G401 (cell line): ENCODE measurements at regions not wholly inside any gene's neighbourhood (a gene's known extent, or its start where the extent isn't known, plus 50 kb on each side); places are given as distances from the start of the nearest gene placed in this dataset.

Source experiments
- DNase-seq: peaks from one replicate; pipeline ENCODE4 v3.0.0-alpha.2; 2015; ENCODE audit warnings: low spot score
- in situ Hi-C: cut with HindIII; loops from 2 replicates; pipeline ENCODE4 v1.10.0; 2016; ENCODE audit warnings: low sequenced_read_pairs, mixed read lengths

DNA sequence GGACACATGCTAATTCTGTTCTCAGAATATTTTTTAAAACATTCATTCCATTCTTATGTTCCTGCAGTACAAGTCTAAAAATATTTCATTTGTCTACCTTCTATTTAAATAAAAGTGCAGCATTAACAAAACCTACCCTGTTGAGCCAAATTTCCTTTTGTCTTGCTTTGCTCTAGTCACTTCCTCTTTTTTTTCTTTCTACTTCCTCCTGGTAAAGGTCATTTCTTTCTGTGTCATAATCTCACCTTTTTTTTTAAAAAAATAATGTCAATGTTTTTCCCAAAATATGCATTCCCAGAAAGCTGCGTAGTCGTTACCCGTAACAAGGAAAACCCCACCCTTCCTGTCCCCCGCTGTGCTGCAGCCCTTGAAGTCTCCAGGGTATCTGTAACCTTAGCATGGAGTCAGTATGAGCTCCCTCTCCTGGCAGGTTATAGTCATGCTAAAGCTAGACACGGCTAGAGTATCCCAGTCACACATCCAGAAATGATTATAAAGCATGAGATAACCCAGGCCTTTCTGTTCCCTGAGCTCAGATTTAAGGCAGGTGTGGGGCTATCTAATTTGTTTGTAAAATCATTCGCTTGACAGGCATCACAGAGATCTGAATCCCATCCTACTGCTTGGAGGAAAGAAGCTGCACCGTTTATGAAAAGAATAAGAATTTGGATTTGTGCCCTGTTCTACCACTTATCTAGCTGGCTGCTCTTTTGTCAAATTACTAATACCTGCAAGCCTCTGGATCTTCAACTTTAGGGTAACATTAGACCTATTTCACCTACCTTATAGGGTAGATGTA is 51.1 kb upstream of the EED start:
- DNase-seq, result peak; percentile 39
- in situ Hi-C loops, result no loop called here

- in situ Hi-C loops, result no loop called here
- DNase-seq, result no peak
Observed at GRCh38 chr11:86192519-86193257, 51.9 kb upstream of the EED start.

DNA sequence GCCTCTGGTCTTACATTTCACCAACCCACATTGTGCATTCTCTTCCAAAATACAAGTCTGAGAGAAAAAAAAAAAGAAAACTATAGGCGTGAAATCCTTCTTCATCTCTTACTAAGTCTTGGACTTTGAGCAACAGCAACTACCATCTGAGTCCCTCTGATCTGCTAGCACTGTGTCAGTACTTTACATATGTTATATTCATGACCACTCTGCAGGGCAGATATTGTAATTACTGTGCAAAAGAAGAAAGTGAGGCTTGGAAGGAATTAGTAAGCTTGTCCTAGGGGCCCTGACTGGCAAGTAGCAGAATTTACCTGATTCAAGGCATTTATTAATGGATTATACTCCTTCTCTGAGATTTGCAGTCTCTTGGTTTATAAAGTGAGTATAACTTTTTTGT is 52.7 kb upstream of the EED start:
- no peak for DNase-seq

GRCh38 chr11:86187027-86187426 is 57.5 kb upstream of the EED start:
- DNase-seq, result no peak
- in situ Hi-C loops, result no loop called here

More for the DNA sequence above, 52.7 kb upstream of the EED start:
- in situ Hi-C loops, result no loop called here

DNA sequence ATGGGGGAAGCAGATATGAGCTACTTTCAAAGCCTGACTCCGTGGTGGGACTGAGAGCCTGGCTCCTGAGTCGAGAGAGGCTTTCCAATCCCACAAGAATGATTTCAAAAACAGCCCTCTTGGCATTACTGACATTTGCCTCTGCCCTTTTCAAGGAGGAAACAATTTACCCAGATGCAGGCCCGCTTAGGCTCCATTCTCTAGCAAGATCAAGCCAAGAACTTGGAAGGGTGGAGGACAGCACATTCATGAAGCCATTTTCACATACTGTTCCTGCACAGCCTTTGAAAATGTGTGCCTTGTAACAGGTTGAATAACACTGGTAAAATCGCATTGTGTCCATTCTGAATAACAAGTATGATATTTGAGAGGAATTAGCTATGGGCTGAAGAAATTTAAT is 58.2 kb upstream of the EED start:
- in situ Hi-C loops, result no loop called here
- DNase-seq, result no peak

DNA sequence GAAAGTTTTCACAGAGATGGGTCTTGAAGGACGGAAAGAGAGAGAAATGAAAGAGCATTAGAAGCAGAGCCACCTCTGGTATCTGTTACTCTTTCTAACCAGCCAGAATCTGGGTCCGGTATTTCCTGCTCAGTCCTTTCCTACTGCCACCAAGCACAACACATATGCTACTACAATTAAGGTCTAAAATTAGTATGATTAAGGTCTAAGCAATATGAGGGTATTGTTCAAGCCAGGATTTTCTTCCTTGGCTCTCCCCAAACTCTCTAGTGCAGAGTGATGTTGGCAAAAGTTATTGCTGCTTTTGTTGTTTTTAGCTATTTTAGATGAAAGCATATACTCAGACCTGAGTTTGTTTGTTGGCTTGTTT is 59.2 kb upstream of the EED start:
- in situ Hi-C loops, result no loop called here

GRCh38 chr11:86184728-86185380 is 59.7 kb upstream of the EED start:
- peak; percentile 30 for DNase-seq
- in situ Hi-C loops, result no loop called here

More for the DNA sequence above, 59.2 kb upstream of the EED start:
- no peak for DNase-seq

GRCh38 chr11:86183694-86184093 is 60.9 kb upstream of the EED start:
- no peak for DNase-seq
- in situ Hi-C loops, result no loop called here

- no peak for DNase-seq
- in situ Hi-C loops, result no loop called here
Observed at GRCh38 chr11:86182976-86183584, 61.5 kb upstream of the EED start.

DNA sequence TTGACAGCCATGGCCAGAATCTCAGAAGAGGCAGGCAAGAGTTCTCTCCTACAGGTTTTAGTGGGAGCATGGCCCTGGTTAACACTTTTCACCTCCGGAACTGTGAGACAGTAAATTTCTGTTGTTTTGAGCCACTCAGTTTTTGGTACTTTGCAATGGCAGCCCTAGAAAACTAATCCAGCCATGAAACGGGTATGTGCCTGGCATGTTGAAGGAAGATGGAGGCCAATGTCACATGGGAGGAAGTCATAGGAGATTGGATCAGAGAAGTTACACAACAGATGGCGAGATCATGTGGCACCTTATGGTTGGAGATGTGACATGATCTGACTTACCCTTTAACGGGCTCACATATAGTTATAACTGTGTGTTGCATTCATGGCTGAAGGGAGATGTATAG is 63.2 kb upstream of the EED start:
- in situ Hi-C loops, result no loop called here
- no peak for DNase-seq

DNA sequence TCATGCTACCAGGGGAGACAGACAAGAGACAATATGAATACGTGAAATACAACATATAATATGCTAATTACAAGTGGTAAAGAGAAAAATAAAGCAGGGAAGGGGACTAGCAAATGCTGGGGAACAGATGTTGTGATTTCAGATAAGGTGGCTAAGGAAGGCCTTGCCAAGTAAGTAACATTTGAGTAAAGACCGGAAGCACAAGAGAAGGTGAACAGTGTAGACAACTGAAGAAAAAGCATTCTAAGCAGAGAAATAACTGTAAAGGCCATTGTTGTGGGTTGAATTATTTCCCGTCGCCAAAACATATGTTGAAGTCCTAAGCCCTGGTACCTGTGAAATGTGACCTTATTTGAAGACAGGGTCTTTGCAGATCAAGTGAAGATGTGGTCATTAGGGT is 63.7 kb upstream of the EED start:
- in situ Hi-C loops, result no loop called here
- DNase-seq, result no peak

GRCh38 chr11:86180423-86180822 is 64.1 kb upstream of the EED start:
- in situ Hi-C loops, result no loop called here

GRCh38 chr11:86179646-86180064 is 64.9 kb upstream of the EED start:
- in situ Hi-C loops, result no loop called here

More at GRCh38 chr11:86180423-86180822, 64.1 kb upstream of the EED start:
- no peak for DNase-seq

DNA sequence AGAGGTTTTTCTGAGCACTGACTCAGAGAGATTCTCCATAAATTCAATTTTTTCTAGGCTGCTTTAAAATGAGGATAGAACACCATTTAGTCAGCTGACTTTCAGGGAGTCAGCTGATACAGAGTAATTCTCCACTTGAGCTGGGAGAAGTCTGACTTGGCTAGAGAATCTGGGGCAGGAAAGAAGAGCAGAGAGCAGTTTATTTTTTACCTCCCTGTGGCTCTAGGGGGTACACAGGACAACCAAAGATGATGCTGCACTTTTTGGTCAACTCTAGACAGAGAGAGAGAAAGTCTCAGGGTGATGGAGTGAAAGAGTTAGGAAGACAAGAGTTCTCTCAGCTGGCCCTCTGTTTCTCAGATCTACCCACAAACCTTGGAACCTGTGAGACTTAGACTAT is 67.3 kb upstream of the EED start:
- DNase-seq, result no peak
- in situ Hi-C loops, result no loop called here

More at GRCh38 chr11:86179646-86180064, 64.9 kb upstream of the EED start:
- DNase-seq, result no peak

- in situ Hi-C loops, result no loop called here
- DNase-seq, result no peak
Observed at GRCh38 chr11:86176165-86176884, 68.2 kb upstream of the EED start.

DNA sequence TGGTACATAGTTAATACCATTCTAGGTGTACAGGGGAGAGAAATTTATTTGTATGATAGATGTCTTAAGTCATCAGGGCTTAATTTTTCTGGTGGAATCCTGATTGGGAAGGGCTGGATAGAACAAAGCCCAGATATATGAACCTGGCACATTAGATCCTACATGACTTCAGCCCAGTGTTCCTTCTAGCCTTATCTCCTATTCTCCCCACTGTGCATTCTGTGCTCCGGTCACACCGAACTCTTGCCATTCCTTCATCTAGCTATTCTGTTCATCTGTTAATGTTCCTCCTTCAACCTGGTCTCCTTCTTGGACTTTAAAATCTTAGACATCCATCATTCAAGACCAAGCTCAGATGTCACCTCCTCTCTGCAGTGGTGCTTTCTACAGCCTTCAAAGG is 68.9 kb upstream of the EED start:
- in situ Hi-C loops, result no loop called here
- DNase-seq, result no peak

DNA sequence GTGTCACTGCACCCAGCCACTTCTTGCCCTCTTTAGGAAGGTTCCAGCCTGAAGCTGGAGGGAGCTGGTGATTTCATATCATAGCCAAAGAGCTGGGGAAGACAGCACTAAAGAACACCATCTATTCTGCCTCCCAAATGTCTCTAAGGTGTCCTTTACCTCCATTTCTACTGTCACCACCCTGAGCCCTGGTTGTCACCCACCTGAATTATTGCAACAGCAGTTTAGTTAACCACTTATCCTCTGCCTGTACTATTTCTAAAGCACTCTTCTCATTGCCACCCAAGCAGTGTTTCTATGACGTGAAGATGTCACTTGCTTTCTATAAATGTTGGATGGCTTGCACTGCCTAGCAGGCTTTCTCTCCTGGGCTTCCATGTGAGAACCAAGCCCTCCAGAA is 69.4 kb upstream of the EED start:
- no peak for DNase-seq
- in situ Hi-C loops, result no loop called here

- in situ Hi-C loops, result no loop called here
- DNase-seq, result no peak
Observed at GRCh38 chr11:86174101-86175046, 70.2 kb upstream of the EED start.
